ENCODE measurements at regions not wholly inside any gene's neighbourhood (a gene's known extent, or its start where the extent isn't known, plus 50 kb on each side); places are given as distances from the start of the nearest gene placed in this dataset.

GRCh38 chr10:20454331-20454730 lies 442.8 kb downstream of the NEBL start:
- Histone ChIP-seq H3K27ac (ENCODE audit: low read depth, low read length) (no peak overlapping the region), H3K36me3 (ENCODE audit: control insufficient read depth in 5 of 5, insufficient read depth in 5 of 5, low read length in 5 of 5) (no peaks in the 10 kb centered on the region), H3K27me3 (ENCODE audit: control insufficient read depth in 5 of 5, insufficient read depth in 4 of 5, low read length in 5 of 5) (no peaks in the 10 kb centered on the region), H3K9ac (ENCODE audit: low read length in 5 of 5) (no peak overlapping the region), H3K9me3 (ENCODE audit: control insufficient read depth in 5 of 5, low read length in 5 of 5) (no peaks in the 10 kb centered on the region), H3K4me3 (ENCODE audit: low read depth in 1 of 5, low read length in 5 of 5) (no peak overlapping the region), H3K4me1 (ENCODE audit: control insufficient read depth in 5 of 5, insufficient read depth in 5 of 5, low read length in 5 of 5) (no peaks in the 10 kb centered on the region)

DNA sequence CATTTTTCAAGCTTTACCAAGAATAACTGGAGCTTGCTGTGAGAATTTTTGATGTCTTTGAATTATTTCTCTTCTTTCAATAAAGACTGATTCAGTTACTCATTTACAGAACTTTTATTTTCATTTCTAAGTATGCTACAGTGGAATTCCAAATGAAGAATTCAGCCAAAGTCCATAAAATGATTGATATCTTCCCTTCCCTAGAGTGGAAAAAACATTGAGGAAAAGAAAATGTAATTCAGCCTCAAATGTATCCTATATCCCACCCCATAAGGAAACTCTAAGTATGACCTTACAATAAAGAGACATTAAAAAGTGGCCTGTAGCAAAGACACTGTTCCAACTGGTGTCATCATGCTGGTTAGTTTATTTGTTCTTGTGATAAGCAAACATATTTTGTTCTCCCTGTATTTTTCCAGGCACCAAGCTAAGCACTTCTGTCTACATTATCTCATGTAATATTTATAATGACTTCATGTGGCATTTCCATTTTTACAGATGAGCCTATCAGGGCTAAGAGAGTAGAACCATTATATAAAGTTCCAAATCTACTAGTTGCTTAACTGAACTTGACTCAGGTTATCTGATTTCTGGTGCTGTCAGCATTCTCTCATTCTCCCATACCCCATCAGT lies 450.4 kb downstream of the NEBL start:
- no peaks in the 10 kb centered on the region for H3K9me3 ChIP-seq (ENCODE audit: control insufficient read depth in 5 of 5, low read length in 5 of 5)
- H3K27me3 ChIP-seq (ENCODE audit: control insufficient read depth in 5 of 5, insufficient read depth in 4 of 5, low read length in 5 of 5), result no peaks in the 10 kb centered on the region
- no peak overlapping the region for H3K9ac ChIP-seq (ENCODE audit: low read length in 5 of 5)
- H3K4me1 ChIP-seq (ENCODE audit: control insufficient read depth in 5 of 5, insufficient read depth in 5 of 5, low read length in 5 of 5), result no peaks in the 10 kb centered on the region
- H3K4me3 ChIP-seq (ENCODE audit: low read depth in 1 of 5, low read length in 5 of 5), result no peak overlapping the region
- no peak overlapping the region for H3K27ac ChIP-seq (ENCODE audit: low read depth, low read length)
- no peaks in the 10 kb centered on the region for H3K36me3 ChIP-seq (ENCODE audit: control insufficient read depth in 5 of 5, insufficient read depth in 5 of 5, low read length in 5 of 5)

- Histone ChIP-seq H3K4me1 (ENCODE audit: control insufficient read depth in 5 of 5, insufficient read depth in 5 of 5, low read length in 5 of 5) (no peaks in the 10 kb centered on the region), H3K36me3 (ENCODE audit: control insufficient read depth in 5 of 5, insufficient read depth in 5 of 5, low read length in 5 of 5) (no peaks in the 10 kb centered on the region), H3K27me3 (ENCODE audit: control insufficient read depth in 5 of 5, insufficient read depth in 4 of 5, low read length in 5 of 5) (no peaks in the 10 kb centered on the region), H3K27ac (ENCODE audit: low read depth, low read length) (no peak overlapping the region), H3K4me3 (ENCODE audit: low read depth in 1 of 5, low read length in 5 of 5) (no peak overlapping the region), H3K9ac (ENCODE audit: low read length in 5 of 5) (no peak overlapping the region), H3K9me3 (ENCODE audit: control insufficient read depth in 5 of 5, low read length in 5 of 5) (no peaks in the 10 kb centered on the region)
These were observed 454.0 kb downstream of the NEBL start for GRCh38 chr10:20443094-20443493.

DNA sequence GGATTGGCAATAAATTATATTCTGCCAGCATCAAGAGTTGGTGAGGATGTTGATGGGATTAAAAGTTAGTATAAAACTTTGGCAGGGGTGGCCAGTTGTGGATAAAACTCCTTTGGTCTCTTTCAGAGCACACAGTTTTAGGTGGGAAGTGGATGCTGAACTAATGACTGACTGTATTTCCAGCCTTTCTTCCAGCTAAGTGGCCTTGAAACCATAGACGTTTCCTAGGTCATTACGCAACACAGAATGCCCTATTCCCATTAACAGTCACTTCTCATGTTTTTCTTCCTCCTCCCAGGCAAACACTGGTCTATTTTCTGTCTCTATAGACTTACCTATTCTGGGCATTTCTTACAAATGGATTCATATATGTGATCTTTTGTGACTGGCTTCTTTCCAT lies 467.4 kb downstream of the NEBL start:
- peaks cover 0 to 8% (median 3%) of the 10 kb centered on the region in 5 donors for H3K9me3 ChIP-seq (ENCODE audit: control insufficient read depth in 5 of 5, low read length in 5 of 5)

GRCh38 chr10:20427821-20428220 lies 469.3 kb downstream of the NEBL start:
- H3K9ac ChIP-seq (ENCODE audit: low read length in 5 of 5), result no peak overlapping the region
- no peaks in the 10 kb centered on the region for H3K4me1 ChIP-seq (ENCODE audit: control insufficient read depth in 5 of 5, insufficient read depth in 5 of 5, low read length in 5 of 5)
- H3K36me3 ChIP-seq (ENCODE audit: control insufficient read depth in 5 of 5, insufficient read depth in 5 of 5, low read length in 5 of 5), result no peaks in the 10 kb centered on the region
- H3K27ac ChIP-seq (ENCODE audit: low read depth, low read length), result no peak overlapping the region
- H3K27me3 ChIP-seq (ENCODE audit: control insufficient read depth in 5 of 5, insufficient read depth in 4 of 5, low read length in 5 of 5), result no peaks in the 10 kb centered on the region
- H3K9me3 ChIP-seq (ENCODE audit: control insufficient read depth in 5 of 5, low read length in 5 of 5), result peaks cover 0 to 8% (median 3%) of the 10 kb centered on the region in 5 donors
- no peak overlapping the region for H3K4me3 ChIP-seq (ENCODE audit: low read depth in 1 of 5, low read length in 5 of 5)

More for the DNA sequence above, 467.4 kb downstream of the NEBL start:
- no peaks in the 10 kb centered on the region for H3K4me1 ChIP-seq (ENCODE audit: control insufficient read depth in 5 of 5, insufficient read depth in 5 of 5, low read length in 5 of 5)
- H3K4me3 ChIP-seq (ENCODE audit: low read depth in 1 of 5, low read length in 5 of 5), result no peak overlapping the region
- H3K27ac ChIP-seq (ENCODE audit: low read depth, low read length), result no peak overlapping the region
- no peaks in the 10 kb centered on the region for H3K27me3 ChIP-seq (ENCODE audit: control insufficient read depth in 5 of 5, insufficient read depth in 4 of 5, low read length in 5 of 5)
- no peak overlapping the region for H3K9ac ChIP-seq (ENCODE audit: low read length in 5 of 5)
- no peaks in the 10 kb centered on the region for H3K36me3 ChIP-seq (ENCODE audit: control insufficient read depth in 5 of 5, insufficient read depth in 5 of 5, low read length in 5 of 5)

GRCh38 chr10:20418286-20418685 lies 478.8 kb downstream of the NEBL start:
- Histone ChIP-seq H3K9ac (ENCODE audit: low read length in 5 of 5) (no peak overlapping the region), H3K4me1 (ENCODE audit: control insufficient read depth in 5 of 5, insufficient read depth in 5 of 5, low read length in 5 of 5) (no peaks in the 10 kb centered on the region), H3K27ac (ENCODE audit: low read depth, low read length) (no peak overlapping the region), H3K4me3 (ENCODE audit: low read depth in 1 of 5, low read length in 5 of 5) (no peak overlapping the region), H3K9me3 (ENCODE audit: control insufficient read depth in 5 of 5, low read length in 5 of 5) (peaks cover 0 to 16% (median 3%) of the 10 kb centered on the region in 5 donors), H3K27me3 (ENCODE audit: control insufficient read depth in 5 of 5, insufficient read depth in 4 of 5, low read length in 5 of 5) (no peaks in the 10 kb centered on the region), H3K36me3 (ENCODE audit: control insufficient read depth in 5 of 5, insufficient read depth in 5 of 5, low read length in 5 of 5) (no peaks in the 10 kb centered on the region)

DNA sequence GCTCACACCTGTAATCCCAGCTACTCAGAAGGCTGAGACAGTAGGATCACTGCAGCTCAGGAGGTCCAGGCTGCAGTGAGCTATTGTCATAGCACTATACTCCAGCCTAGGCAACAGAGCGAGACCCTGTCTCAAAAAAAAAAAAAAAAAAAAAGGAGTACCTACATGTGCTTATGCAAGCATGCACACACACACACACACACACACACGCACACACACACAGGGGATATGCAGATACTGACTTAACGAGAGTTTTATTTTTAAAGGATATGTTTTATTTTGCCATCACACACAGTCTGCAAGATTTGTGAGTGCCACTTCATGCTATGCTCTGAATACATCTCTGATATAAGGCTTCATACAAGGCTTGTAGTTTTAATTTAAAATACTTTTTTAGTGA lies 479.3 kb downstream of the NEBL start:
- H3K27me3 ChIP-seq (ENCODE audit: control insufficient read depth in 5 of 5, insufficient read depth in 4 of 5, low read length in 5 of 5), result no peaks in the 10 kb centered on the region
- no peaks in the 10 kb centered on the region for H3K36me3 ChIP-seq (ENCODE audit: control insufficient read depth in 5 of 5, insufficient read depth in 5 of 5, low read length in 5 of 5)
- H3K9me3 ChIP-seq (ENCODE audit: control insufficient read depth in 5 of 5, low read length in 5 of 5), result peaks cover 0 to 16% (median 3%) of the 10 kb centered on the region in 5 donors
- no peak overlapping the region for H3K27ac ChIP-seq (ENCODE audit: low read depth, low read length)
- no peak overlapping the region for H3K4me3 ChIP-seq (ENCODE audit: low read depth in 1 of 5, low read length in 5 of 5)
- no peak overlapping the region for H3K9ac ChIP-seq (ENCODE audit: low read length in 5 of 5)
- H3K4me1 ChIP-seq (ENCODE audit: control insufficient read depth in 5 of 5, insufficient read depth in 5 of 5, low read length in 5 of 5), result no peaks in the 10 kb centered on the region

- no peaks in the 10 kb centered on the region for H3K4me1 ChIP-seq (ENCODE audit: control insufficient read depth in 5 of 5, insufficient read depth in 5 of 5, low read length in 5 of 5)
- peaks cover 0 to 11% (median 0%) of the 10 kb centered on the region in 5 donors for H3K9me3 ChIP-seq (ENCODE audit: control insufficient read depth in 5 of 5, low read length in 5 of 5)
- H3K9ac ChIP-seq (ENCODE audit: low read length in 5 of 5), result no peak overlapping the region
- H3K27me3 ChIP-seq (ENCODE audit: control insufficient read depth in 5 of 5, insufficient read depth in 4 of 5, low read length in 5 of 5), result no peaks in the 10 kb centered on the region
- no peak overlapping the region for H3K27ac ChIP-seq (ENCODE audit: low read depth, low read length)
- H3K4me3 ChIP-seq (ENCODE audit: low read depth in 1 of 5, low read length in 5 of 5), result no peak overlapping the region
- no peaks in the 10 kb centered on the region for H3K36me3 ChIP-seq (ENCODE audit: control insufficient read depth in 5 of 5, insufficient read depth in 5 of 5, low read length in 5 of 5)
These were observed 481.4 kb downstream of the NEBL start for GRCh38 chr10:20415684-20416083.

DNA sequence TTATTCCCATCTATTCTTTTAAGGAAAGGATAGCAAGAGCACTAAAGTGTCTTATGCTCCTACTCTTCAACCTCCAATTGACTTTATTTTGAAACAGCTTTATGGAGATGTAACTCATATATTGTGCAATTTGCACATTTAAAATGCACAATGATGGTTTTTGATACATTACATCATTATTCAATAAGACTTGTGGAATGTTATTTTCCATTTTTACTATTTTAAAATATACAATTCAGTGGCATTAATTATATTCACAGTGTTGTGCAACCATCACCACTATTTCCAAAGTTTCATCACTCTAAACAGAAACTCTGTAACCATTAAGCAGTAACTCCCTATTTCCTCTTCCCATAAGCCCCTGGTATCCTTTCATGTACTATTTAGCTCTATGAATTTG lies 489.8 kb downstream of the NEBL start:
- H3K27me3 ChIP-seq (ENCODE audit: control insufficient read depth in 5 of 5, insufficient read depth in 4 of 5, low read length in 5 of 5), result no peaks in the 10 kb centered on the region
- no peak overlapping the region for H3K9ac ChIP-seq (ENCODE audit: low read length in 5 of 5)
- H3K4me3 ChIP-seq (ENCODE audit: low read depth in 1 of 5, low read length in 5 of 5), result no peak overlapping the region
- no peaks in the 10 kb centered on the region for H3K9me3 ChIP-seq (ENCODE audit: control insufficient read depth in 5 of 5, low read length in 5 of 5)
- peaks cover 0 to 9% (median 0%) of the 10 kb centered on the region in 5 donors for H3K4me1 ChIP-seq (ENCODE audit: control insufficient read depth in 5 of 5, insufficient read depth in 5 of 5, low read length in 5 of 5)
- no peaks in the 10 kb centered on the region for H3K36me3 ChIP-seq (ENCODE audit: control insufficient read depth in 5 of 5, insufficient read depth in 5 of 5, low read length in 5 of 5)
- no peak overlapping the region for H3K27ac ChIP-seq (ENCODE audit: low read depth, low read length)

DNA sequence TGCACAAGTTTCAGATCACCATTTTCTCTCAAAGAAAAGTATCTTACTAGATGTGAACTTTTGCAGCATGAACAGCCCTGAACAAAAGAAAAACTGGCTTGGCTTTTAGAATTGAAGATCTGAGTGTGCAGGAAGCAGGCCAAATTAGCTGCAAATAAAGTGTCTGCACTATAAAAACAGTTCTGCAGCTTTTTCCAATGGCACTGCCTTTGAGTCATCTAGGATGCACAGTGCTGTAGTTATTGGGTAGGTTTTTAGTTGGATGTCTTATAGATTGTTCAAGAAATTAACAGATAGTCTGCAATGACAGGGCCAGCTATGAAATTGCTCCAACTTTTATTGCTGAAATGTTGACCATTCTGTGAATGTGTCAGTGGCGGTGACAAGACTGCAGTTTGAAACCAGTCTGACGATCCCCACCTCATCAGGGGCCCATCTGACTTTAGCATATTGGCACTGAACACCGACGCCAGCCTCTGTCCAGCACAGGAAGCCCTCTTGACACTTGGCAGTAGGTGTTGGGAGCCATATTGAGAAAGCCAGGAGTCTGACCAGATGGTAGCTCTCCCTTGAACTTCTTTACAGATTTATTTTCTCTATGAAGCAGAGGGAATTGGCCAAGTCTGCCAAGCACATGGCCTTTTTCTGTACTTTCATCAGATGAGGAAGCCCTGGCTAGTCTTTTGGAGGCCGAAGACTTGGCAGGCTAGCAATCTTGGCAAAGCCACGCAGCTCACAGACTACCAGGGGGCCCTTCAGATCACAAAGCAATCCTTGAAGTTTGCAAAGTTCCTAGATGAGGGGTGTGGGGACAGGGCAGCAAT lies 490.6 kb downstream of the NEBL start:
- H3K4me1 ChIP-seq (ENCODE audit: control insufficient read depth in 5 of 5, insufficient read depth in 5 of 5, low read length in 5 of 5), result peaks cover 0 to 9% (median 0%) of the 10 kb centered on the region in 5 donors
- H3K36me3 ChIP-seq (ENCODE audit: control insufficient read depth in 5 of 5, insufficient read depth in 5 of 5, low read length in 5 of 5), result no peaks in the 10 kb centered on the region
- no peak overlapping the region for H3K27ac ChIP-seq (ENCODE audit: low read depth, low read length)
- H3K9me3 ChIP-seq (ENCODE audit: control insufficient read depth in 5 of 5, low read length in 5 of 5), result no peaks in the 10 kb centered on the region
- no peak overlapping the region for H3K4me3 ChIP-seq (ENCODE audit: low read depth in 1 of 5, low read length in 5 of 5)
- H3K27me3 ChIP-seq (ENCODE audit: control insufficient read depth in 5 of 5, insufficient read depth in 4 of 5, low read length in 5 of 5), result no peaks in the 10 kb centered on the region
- H3K9ac ChIP-seq (ENCODE audit: low read length in 5 of 5), result no peak overlapping the region
